ENCODE measurements at regions not wholly inside any gene's neighbourhood (a gene's known extent, or its start where the extent isn't known, plus 50 kb on each side); places are given as distances from the start of the nearest gene placed in this dataset.
"Not testable (repeated sequence)": the region's sequence is repeated elsewhere in the genome, so short reads cannot be mapped to it uniquely, and the experiment has no call there.

DNA sequence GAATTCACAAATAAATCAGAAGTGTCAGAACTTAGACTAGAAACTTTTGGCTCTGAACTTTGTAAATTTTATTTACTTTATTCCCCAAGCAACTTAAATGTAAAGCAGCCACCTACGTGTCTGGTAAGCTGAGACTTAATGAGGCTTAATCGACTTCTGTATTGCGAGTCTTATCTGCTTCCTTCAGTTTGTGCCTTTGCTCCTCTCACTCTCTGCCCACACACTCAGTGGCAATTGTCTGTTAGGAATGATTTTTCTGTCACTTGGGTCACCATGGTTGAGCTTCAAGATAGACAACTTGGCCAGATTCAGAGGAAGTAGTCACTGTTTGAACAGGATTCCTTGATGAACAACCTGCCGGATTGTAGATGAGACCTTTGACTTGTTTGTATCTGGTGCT, 691.4 kb upstream of the FSHR start:
- Mint-ChIP-seq H3K9me3 (peaks cover 2% of the 10 kb centered on the region), H3K36me3 (ENCODE audit: low read depth) (no peaks in the 10 kb centered on the region), H3K4me1 (no peaks in the 10 kb centered on the region), H3K4me3 (no peak overlapping the region), H3K27me3 (ENCODE audit: low read depth) (peaks cover 4% of the 10 kb centered on the region), H3K27ac (no peak overlapping the region)
- TF ChIP-seq, protein P1, sequence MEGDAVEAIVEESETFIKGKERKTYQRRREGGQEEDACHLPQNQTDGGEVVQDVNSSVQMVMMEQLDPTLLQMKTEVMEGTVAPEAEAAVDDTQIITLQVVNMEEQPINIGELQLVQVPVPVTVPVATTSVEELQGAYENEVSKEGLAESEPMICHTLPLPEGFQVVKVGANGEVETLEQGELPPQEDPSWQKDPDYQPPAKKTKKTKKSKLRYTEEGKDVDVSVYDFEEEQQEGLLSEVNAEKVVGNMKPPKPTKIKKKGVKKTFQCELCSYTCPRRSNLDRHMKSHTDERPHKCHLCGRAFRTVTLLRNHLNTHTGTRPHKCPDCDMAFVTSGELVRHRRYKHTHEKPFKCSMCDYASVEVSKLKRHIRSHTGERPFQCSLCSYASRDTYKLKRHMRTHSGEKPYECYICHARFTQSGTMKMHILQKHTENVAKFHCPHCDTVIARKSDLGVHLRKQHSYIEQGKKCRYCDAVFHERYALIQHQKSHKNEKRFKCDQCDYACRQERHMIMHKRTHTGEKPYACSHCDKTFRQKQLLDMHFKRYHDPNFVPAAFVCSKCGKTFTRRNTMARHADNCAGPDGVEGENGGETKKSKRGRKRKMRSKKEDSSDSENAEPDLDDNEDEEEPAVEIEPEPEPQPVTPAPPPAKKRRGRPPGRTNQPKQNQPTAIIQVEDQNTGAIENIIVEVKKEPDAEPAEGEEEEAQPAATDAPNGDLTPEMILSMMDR (IDR thresholded peaks at IDR 0.05; ENCODE audit: unreplicated experiment in 3 of 3) = no peak

DNA sequence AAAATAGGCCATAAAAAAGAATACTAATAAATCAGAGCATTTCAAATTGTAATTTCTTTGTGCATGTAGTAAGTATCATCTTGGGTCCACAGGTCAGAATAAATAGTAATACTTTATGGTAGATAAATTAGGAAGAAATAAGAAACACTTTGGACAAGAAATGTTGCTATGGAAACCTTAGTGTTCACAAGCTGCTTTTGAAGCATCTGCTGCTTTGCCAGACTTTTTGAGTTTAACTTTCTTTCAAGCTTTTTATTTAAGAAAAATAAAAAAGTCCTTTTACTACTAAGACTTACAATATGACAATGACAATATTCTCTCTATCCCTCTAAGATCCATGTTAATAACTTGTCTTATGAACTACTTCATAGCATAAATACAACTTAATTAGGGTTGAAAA, 690.7 kb upstream of the FSHR start:
- H3K4me3 Mint-ChIP-seq = no peak overlapping the region
- peaks cover 2% of the 10 kb centered on the region for H3K9me3 Mint-ChIP-seq
- H3K4me1 Mint-ChIP-seq = no peaks in the 10 kb centered on the region
- H3K36me3 Mint-ChIP-seq (ENCODE audit: low read depth) = no peaks in the 10 kb centered on the region
- TF ChIP-seq, protein P1 (IDR thresholded peaks at IDR 0.05; ENCODE audit: unreplicated experiment in 3 of 3) = no peak
- H3K27me3 Mint-ChIP-seq (ENCODE audit: low read depth) = peaks cover 4% of the 10 kb centered on the region
- no peak overlapping the region for H3K27ac Mint-ChIP-seq

DNA sequence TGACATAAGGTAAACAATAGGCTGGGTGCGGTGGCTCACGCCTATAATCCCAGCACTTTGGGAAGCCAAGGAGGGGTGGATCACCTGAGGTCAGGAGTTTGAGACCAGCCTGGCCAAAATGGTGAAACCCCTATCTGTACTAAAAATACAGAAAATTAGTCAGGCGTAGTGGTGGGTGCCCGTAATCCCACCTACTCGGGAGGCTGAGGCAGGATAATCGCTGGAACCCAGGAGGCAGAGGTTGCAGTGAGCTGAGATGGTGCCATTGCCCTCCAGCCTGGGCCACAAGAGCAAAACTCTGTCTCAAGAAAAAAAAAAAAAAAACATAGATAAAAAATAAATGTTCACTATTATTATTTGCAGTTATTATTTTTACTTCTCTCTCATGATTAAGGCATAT, 689.8 kb upstream of the FSHR start:
- not testable (repeated sequence) for H3K4me1 Mint-ChIP-seq; H3K36me3 Mint-ChIP-seq (ENCODE audit: low read depth); H3K27me3 Mint-ChIP-seq (ENCODE audit: low read depth); H3K4me3 Mint-ChIP-seq; H3K27ac Mint-ChIP-seq; H3K9me3 Mint-ChIP-seq

DNA sequence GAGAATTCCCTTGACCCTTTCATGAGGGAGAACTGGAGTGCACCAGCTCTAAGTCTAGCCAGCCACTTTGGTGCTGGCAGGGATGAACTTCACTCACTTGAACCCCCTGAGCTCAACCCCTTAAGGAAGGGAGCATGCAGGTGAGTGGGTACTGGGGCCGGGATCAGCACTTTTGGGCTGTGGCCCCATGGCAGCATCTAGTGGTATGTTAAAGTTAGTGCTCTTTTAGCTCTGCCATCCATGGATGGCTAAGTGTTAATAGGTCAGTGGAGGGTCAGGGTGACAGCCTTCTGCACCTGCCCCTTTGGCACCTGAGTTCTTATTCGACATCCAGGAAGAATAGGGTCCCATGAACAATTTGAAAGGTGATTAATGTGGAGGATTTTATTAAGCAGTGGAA, 689.0 kb upstream of the FSHR start:
- no peak overlapping the region for H3K27ac Mint-ChIP-seq
- H3K27me3 Mint-ChIP-seq (ENCODE audit: low read depth) = peaks cover 4% of the 10 kb centered on the region
- H3K4me3 Mint-ChIP-seq = no peak overlapping the region
- no peaks in the 10 kb centered on the region for H3K36me3 Mint-ChIP-seq (ENCODE audit: low read depth)
- H3K4me1 Mint-ChIP-seq = no peaks in the 10 kb centered on the region
- H3K9me3 Mint-ChIP-seq = peaks cover 2% of the 10 kb centered on the region
- TF ChIP-seq, protein P1 (IDR thresholded peaks at IDR 0.05; ENCODE audit: unreplicated experiment in 3 of 3) = no peak

DNA sequence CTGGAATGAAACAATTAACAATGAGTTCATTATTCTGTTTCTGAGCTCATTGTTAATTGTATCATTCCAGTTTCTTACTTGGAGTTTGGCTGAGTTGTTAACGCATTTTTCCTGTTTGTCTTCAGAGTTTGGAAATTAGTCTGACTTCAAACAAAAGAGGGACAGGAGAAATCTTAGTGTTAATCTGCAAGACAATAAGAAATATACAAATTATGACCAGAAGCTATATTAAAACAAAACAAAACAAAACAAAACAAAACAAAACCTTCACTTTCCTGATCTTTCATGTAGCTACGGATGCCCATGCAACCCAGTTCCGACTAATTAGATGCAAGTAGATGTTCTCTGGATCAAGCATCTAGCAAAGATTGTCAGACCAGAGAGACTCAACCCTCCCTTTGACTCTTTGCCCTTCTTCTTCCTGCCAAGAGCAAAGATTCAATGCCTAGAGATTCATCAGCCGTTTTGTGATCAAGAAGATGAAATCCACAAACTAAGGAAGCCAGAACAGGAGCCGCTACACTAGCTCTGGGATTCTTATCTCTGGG, 686.2 kb upstream of the FSHR start:
- TF ChIP-seq, protein P1 (IDR thresholded peaks at IDR 0.05; ENCODE audit: unreplicated experiment in 3 of 3) = no peak
- Mint-ChIP-seq H3K9me3 (peaks cover 2% of the 10 kb centered on the region), H3K36me3 (ENCODE audit: low read depth) (no peaks in the 10 kb centered on the region), H3K27me3 (ENCODE audit: low read depth) (peaks cover 4% of the 10 kb centered on the region), H3K4me1 (peaks cover 5% of the 10 kb centered on the region), H3K4me3 (no peak overlapping the region), H3K27ac (no peak overlapping the region)

DNA sequence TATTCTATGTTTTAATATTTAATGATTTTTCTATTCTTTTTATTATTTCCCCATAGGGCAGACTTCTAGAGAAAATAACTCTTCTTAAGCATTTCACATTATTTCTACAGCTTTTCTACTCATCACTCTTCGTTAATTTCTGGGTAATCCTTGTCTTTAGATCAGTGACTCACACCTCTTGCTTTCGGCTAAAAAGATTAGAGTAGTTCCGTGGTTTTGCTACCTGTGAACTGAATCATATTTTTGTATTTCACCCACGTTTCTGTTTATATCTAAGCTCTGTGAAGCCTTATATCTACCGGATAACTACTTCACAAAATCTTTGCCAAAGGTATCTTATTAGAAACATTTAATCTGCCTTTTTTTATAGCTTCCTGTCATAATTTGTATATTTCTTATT, 685.5 kb upstream of the FSHR start:
- peaks cover 5% of the 10 kb centered on the region for H3K4me1 Mint-ChIP-seq
- no peak overlapping the region for H3K4me3 Mint-ChIP-seq
- H3K9me3 Mint-ChIP-seq = peaks cover 2% of the 10 kb centered on the region
- no peaks in the 10 kb centered on the region for H3K36me3 Mint-ChIP-seq (ENCODE audit: low read depth)
- TF ChIP-seq, protein P1 (IDR thresholded peaks at IDR 0.05; ENCODE audit: unreplicated experiment in 3 of 3) = no peak
- peaks cover 4% of the 10 kb centered on the region for H3K27me3 Mint-ChIP-seq (ENCODE audit: low read depth)
- H3K27ac Mint-ChIP-seq = no peak overlapping the region
